Stimulated activated CD8-positive, alpha-beta memory T cell treated with anti-CD3 and anti-CD28 coated beads, Interleukin-7, amount 100 ng/mL, for 1 hour (primary cell): ENCODE measurements at regions not wholly inside any gene's neighbourhood (a gene's known extent, or its start where the extent isn't known, plus 50 kb on each side); places are given as distances from the start of the nearest gene placed in this dataset.

Source experiments
- DNase-seq, 2 donors: peaks; one replicate each; pipeline ENCODE4 v3.0.0-alpha.2; 2020; ENCODE audit warnings: low read depth in 2 of 2

DNA sequence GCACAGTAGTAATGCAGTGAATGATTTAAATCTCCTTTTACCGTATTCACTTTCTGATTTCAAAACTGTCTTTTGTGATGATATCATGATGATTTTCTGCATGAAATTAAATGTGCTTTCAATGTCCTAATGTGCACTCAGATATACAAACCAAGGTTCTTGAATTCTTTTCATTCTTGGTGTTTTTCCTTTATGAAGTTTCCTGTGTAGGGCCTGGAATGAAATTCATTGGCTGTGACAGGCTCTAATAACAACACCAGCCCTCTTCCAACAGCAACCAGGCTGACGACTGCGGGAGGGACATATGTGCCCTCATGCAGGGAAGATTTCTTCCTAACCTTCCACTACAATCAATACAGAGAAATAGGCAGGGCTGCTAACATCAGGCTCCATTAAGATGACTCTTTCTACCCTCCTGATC, 1052.0 kb downstream of the DIAPH3 start:
- DNase-seq: no peak

DNA sequence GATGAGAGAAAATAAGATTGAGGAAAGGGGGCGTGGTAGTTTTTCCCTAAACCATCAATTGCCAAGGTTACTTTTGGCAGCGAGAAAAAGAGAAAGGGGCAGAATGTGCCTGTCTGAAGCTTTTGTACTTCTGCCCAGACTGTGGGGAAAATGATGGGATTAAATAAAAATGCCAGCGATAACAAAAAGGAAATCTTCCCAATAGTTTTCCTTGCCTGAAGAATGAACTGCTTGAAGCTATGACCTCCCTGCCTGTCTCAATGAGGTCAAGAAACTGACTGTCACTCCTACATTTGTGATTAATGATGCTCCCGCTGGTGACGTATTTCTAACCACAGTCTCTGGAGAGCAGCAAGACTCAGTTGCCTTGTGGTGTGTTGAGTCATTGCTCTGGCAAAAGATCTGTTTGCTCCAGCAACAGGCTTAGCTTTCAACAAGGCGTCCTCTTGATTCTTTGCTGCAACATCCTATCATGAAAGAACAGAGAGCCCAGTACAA, 1051.5 kb downstream of the DIAPH3 start:
- no peak for DNase-seq

DNA sequence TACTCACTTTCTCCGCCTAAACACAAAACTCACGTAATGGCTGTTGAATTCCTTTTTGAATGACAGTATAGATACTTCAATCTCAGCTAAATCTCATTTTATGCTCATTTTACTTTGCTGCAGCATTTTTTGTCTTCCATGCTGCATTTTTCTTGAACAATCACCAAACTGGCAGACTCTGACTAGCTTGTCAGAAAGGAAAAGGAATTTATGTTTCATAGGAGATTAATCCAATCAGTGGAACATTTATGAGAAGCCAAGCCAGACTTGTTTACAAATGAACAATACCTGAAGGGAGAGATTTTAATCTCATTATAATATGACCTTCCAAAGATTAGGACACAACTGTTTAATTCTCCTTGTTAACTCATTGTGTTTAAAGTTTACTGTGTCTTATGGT, 1044.3 kb downstream of the DIAPH3 start:
- DNase-seq: no peak

DNA sequence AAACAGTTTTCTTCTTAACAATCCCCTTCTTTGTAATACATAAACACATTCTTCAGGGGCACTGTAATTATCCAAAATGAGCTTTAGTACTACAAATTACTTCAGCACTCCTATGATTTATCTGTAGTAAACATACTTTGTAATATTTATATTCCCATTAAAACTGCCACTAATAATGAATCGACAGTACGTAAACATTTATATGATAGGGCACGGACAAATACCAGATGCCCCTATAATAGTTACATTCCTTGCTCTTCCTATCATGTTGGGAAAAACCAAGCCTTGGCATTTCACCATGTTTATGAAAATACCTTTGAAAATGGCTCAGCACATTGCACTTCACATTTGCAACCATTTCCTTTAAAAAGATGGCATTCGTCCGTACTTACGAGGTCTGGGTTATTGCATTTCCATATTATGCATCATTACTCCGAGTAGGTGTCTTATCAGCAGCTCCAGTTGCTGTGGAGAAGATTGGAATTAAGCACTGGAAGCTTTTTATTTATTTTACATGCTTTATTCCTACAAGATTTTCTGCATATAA, 1043.4 kb downstream of the DIAPH3 start:
- no peak for DNase-seq

DNA sequence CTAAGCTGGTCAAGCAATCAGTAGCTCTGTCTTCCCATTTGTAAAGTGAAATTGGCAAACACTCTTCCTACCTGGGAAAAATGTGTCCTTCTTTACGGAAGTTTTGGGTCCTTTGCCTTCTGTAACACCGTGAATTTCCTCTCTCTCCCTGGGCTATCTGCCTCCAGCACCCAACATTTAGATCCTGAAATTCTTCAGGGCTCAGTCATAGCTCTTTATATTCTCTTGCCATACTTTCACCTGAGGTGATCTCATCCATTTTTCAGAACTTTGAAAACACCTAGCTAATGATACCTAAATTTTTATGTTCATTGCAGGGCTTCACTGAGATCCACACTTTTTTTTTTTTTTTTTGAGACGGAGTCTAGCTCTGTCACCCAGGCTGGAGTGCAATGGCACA, 1042.2 kb downstream of the DIAPH3 start:
- no peak for DNase-seq

DNA sequence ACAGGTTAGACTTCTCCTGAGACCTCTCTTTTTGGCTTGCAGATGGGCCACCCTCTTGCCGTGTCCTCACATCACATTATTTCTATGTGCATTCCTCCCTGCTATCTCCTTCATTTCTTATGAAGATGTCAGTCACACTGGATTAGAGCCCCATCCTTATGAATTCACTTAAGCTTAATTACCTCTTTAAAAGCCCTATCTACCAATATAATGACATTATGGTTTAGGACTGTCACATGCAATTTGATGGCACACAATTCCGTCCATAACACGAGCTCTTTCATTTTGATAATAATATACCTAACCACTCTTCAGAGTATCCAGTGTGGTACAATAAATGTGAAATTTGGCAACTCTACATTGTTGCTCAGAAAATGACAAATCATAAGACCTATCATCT, 1037.3 kb downstream of the DIAPH3 start:
- DNase-seq: no peak

DNA sequence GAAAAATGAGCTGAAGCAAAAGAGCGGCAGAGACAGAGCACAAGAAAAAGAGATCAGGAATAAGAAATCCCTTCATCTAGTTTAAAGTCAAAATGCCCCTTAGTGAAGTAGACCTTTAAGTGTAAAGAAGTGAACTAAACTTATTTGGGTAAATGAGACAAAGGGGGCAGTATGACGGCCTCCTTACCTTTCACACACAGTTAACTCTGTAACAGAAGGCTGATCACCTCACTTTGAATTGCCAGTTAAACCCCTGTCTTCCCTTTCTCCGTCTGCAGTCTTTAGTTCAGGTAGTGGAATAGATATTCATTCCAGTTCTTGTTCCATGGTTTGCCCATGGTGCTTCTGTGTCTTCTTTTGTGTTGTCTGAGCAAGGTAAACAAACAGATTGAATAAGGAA, 1029.8 kb downstream of the DIAPH3 start:
- no peak for DNase-seq

DNA sequence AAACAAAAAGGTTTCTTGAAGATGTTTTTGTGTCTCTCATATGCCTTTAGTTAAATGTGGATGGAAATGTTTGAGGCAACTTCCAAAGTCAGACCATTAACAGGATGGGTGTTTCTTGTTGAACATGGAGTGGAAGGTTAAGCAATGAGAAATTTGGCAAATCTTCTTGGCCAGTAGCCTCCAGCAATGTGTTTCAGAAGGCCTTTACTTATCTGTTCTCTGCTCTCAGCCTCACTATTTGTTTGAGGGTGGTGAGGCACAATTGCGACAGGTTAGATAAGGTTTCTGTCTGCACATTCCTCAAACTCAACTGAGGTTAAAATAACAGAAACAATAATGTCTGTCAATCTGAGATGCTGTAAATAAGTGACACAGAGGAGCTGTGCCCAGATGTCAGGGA, 1019.0 kb downstream of the DIAPH3 start:
- DNase-seq: no peak

DNA sequence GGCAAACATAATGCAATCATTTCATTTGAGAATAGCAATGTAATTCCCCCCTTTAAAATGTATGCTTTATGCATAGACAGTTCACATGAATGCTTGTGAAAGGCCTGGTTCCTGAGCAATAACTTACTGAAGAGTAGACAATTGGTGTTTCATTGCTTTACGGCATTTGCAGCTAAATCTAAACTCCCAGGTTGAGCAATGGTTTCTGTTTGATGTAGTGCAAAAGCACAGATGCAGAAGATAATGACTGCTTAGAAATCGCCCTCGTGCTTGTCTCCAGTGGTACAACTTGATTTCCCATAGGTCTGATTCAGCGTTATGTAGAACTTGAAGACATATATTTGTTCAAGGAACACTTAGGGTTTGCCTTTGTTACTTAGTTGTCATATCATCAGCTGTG, 1018.3 kb downstream of the DIAPH3 start:
- DNase-seq: no peak

DNA sequence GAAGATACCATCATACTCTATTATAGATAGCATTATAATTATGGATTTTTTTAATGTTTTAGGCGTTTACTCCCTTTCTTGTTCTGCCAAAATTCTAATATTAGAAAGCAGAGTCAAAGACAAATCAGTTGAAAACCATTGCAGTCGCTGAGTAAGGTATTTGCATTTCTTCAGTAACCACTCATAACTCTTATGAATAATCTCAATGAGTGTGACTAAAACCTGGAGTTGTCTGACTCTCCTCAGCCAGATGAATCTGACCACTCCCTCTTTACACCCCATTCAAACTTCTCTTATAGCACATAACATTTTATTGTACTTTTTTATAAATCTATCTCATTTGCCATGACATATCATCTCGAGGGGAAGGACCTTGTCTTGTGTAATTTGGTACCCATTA, 1006.5 kb downstream of the DIAPH3 start:
- no peak for DNase-seq

DNA sequence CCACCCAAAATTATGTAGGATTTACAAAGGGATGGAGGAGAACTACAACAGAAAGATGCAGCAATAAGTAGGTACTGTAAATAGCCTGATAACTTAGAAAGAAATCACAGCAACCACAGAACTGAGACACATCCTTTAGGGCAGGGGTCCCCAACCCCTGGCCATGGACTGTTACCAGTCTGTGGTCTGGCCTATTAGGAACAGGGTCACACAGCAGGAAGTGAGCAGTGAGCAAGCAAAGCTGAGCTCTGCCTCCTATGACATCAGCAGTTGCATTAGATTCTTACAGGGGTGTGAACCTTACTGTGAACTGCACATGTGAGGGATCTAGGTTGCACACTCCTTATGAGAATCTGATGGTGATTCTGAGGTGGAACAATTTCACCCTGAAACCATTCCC, 997.6 kb downstream of the DIAPH3 start:
- DNase-seq: no peak

DNA sequence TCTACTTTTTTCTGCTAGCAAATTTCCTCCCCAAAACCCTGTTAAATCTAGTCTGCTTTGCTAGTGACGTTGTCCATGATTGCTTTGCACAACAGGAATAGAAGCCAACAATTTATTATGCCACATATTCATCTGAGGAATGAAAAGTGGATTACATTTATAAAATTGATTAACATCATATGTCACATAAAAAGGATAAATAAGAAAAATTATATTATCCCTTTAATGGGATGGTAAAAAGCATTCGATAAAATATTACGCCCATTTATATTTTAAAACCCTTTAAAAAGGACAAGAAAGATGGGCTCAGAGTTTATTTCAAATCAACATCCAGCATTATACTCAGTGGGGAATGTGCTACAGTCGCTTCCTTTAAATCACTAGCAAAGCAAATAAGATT, 991.7 kb downstream of the DIAPH3 start:
- no peak for DNase-seq

DNA sequence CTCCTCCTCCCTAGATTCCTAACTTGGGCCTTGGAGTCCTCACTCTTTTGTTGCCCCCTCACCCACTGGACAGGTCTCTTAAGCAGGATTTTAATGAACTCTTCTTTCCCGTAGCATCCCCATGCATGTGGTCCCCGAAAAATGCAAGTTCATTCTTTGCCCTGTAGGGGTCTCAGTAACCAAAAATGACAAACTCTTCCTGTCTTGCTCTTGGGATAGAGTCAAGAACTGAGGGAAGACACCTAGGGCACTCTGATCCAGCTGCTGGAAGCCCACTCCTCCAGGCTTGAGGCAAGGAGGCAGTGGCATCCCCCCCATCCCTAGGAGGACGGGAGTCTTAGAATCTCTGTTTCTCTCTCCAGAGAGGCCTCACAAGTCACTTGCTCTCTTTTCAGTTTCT, 987.0 kb downstream of the DIAPH3 start:
- DNase-seq: no peak

DNA sequence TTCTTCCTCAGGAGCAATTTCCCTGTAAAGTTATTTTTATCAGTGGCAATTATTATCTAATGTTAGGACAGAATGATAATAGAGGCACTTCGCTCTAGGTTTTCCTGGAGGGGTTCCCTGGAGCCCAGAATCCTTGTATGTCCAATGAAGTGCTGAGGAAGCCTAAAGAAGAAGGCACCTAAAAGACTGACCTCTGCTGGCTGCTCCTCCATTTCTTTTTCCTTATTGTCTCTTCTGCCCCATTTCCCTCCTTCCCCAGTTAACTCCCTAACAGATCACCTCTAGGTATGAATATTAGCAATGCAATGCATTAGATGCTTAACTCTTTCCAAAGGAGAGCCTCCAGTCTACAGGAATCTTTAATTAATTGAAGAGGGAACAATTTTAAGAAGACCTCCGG, 985.4 kb downstream of the DIAPH3 start:
- no peak for DNase-seq

DNA sequence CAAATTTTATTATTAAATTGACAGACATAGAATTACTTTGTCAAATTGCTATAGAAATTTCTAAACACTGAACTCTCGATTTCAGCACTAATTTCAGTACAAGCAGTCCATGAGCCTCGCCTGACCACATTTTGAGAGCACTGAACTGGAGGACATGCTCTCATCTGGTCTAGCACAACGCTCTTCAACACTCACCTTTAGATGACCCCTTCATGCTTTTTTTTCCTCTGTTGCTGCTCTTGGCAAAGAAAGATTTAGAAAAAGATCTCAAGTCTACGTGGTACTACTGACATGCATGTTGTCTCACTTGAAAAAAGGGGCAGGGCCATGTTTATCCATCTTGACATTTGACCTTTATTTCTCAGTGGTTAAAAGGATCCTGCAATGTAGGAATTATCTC, 981.5 kb downstream of the DIAPH3 start:
- no peak for DNase-seq

DNA sequence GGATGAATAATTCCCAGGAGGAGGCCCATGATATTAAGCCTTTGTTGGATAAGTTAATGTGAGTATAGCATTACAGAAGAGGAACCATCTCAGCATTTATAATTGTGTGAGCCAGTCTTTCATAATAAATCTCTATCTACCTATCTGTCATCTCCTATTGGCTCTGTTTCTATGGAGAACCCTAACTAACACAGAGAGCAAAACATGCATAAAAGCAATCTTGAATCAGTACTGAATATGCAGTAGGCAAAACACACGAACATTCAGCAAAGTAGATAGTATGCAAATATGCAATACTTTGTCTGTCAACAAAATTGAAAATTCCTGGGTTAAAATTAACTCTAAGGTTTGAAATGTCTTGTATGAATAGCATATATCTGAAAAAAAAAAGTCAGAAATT, 966.3 kb downstream of the DIAPH3 start:
- DNase-seq: no peak

DNA sequence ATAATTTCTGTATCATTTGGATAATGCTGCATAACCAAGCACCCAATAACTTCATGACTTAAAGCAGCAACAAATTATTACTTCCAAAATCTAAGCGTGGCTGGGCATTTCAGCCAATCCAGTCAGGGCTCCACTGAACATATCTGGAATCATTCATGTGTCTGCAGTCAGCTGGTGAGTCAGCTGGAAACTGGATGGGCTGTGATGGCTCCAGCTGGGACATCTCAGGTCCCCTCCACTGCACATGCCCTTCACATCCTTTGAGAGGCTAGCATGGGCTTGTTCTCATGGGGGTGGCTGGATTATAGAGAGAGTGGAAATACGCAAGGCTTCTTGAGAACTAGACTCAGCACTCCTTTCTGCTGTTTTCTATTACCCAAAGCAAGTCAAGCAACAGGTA, 961.9 kb downstream of the DIAPH3 start:
- DNase-seq: no peak

DNA sequence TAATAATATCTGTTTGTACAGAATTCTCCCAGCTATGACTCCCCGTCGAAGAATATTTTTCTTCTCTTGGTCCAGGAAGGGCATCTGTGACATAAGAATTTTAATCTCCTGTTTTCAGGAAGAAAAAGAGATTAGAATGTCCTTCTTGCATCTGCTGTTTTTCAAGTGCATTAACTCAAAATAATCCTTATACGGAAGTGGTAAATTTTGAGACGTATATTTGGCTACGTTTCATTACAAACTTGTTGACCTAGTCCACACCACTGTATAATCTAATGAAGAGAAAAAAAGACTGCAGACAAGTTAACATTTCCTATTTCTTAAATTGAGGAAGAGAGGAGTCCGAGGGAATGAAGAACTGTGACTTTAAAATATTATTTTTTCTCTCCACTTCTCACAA, 959.9 kb downstream of the DIAPH3 start:
- no peak for DNase-seq

DNA sequence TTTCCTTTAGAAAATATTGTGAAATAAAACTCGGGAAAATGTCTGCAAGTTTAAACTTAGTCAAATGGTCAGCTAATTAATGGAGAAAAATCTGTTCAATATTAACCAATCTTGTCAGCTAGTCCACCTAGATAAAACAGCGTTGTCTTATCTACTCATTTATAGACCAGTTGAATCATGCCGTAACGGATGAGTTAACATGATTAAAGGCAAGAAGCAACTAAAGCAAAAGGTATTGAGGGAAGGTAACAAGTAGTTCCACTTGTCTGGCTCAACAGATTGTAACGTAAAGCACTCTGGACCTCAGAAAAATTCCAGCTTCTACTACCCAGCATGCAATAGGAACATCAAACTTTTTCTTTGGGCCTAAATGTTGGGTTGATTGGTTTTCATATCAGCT, 958.2 kb downstream of the DIAPH3 start:
- no peak for DNase-seq

DNA sequence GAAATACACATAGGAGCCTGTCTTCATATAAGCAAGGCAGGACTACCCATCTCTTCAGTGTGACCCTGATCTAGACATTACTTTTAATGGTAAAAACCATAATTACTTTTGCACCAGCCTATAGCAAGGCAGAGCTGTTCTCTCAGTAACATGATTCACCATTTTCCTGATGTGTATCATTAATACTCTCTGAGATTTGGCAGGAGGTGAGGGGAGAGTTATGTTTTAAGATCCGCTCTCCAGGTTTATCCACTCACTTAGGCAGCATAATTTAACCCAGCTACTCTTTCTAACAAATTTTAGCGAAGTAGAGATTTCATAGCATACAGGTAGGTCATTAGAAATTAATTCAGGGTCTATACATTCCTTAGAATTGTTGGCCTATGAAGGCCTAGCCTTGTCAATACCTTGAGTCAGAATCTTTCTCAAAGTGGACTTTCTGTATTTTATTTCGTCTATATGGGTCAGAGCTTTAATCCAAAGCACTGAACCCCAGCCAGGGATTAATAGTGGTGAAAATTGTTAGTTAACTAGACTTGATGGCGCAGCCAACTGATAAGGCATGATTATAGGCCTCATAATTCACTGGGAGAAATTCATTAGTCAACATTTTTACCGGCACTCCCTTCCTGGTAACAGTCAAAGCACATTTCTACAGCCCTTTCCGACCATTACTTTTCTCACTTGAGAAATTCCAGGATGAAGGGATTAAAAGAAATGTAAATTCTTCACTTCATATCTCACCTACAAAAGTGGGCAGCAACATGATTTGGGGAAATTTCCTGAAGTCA, 955.1 kb downstream of the DIAPH3 start:
- DNase-seq: no peak

DNA sequence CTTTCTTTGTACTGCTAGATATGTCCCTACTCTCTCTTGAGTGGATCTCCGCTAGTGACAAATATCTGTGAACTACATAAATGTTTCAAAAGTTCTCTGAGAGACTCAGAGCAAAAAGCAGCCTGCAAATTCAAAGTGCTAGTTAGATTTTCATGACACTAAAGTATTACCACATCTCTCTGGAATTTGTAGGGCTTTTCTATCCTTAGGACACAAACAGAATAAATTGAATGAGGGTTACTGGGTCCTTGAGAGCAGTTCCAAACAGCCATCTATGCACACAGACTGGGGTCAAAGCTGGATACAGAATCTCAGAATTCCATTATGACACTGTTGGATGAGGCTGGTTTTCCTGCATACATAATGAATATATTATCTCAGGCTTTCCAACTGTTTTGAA, 953.2 kb downstream of the DIAPH3 start:
- no peak for DNase-seq

DNA sequence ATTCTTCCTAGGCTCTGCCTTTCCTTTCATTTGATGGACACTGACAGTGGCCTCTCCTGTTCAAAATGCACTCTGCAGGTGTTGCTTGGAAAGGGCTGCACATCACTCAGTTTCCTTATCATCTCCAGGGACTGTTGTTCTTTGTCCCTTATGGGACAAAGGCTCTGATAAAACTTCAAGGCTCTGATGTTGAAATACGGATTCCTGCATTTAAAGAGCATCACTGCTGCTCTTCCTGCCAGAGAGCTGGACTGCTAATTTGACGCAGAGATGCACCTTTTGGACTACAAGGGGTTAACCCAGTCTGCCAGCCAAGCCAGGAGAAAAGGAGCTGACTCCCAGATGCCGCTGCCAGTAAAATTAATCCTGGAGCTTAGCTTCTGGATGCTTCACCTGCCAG, 952.1 kb downstream of the DIAPH3 start:
- DNase-seq: no peak

DNA sequence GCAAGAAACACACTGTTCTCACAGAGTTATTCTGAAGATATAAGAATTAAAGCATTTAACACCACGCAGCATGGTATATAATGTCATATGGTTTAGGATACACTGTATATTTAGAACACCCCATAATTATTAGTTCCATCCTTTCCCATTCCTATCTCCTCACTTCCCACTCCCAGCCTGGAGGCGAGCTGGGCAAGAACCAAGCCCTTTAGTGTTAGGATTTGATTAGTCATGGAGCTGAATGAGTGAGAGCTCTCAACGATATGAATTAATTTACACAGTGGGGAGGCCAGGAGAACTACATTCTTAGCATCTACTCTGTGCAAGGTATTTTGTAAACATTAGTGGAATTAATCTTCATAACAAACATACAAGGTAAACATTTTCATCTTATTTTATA, 934.3 kb downstream of the DIAPH3 start:
- DNase-seq: no peak

DNA sequence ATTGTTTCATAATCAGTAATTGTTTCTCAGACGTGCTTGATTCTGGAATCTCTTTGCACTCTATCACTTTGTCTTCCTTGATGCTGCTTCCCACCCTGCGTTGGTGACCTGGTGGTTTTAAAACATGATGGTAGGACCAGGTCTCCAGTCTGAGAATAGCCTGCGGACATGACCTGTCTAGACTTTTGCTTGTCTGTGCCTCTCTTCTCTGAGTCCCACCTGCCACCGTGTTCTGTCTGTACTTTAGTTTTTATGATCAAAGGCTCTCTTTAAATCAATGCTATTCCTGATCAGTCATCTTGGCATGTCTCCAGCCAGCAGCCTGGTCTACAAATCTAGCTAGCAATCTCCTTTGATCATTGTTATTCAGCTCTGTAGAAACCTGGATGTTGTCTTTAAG, 933.9 kb downstream of the DIAPH3 start:
- no peak for DNase-seq
